Astrocyte of the spinal cord (primary cell): ENCODE measurements at regions not wholly inside any gene's neighbourhood (a gene's known extent, or its start where the extent isn't known, plus 50 kb on each side); places are given as distances from the start of the nearest gene placed in this dataset.
"Not testable (repeated sequence)": the region's sequence is repeated elsewhere in the genome, so short reads cannot be mapped to it uniquely, and the experiment has no call there.

Experiments
- DNase-seq: peaks from one replicate; pipeline ENCODE4 v3.0.0; 2011; ENCODE audit warnings: low read depth, low spot score
- H3K4me3 ChIP-seq: 2 replicates; pipeline ENCODE4 v1.5.1; 2011; ENCODE audit warnings: low read depth, mild to moderate bottlenecking, low read length, moderate library complexity
- CTCF ChIP-seq: IDR thresholded peaks from 2 replicates; pipeline ENCODE4 v1.5.1; 2012; ENCODE audit warnings: low read depth, mild to moderate bottlenecking, low read length, inconsistent platforms
- in situ Hi-C: cut with HindIII; loops from 2 replicates; pipeline ENCODE4 v1.10.0; 2017; ENCODE audit warnings: low sequenced_read_pairs

DNA sequence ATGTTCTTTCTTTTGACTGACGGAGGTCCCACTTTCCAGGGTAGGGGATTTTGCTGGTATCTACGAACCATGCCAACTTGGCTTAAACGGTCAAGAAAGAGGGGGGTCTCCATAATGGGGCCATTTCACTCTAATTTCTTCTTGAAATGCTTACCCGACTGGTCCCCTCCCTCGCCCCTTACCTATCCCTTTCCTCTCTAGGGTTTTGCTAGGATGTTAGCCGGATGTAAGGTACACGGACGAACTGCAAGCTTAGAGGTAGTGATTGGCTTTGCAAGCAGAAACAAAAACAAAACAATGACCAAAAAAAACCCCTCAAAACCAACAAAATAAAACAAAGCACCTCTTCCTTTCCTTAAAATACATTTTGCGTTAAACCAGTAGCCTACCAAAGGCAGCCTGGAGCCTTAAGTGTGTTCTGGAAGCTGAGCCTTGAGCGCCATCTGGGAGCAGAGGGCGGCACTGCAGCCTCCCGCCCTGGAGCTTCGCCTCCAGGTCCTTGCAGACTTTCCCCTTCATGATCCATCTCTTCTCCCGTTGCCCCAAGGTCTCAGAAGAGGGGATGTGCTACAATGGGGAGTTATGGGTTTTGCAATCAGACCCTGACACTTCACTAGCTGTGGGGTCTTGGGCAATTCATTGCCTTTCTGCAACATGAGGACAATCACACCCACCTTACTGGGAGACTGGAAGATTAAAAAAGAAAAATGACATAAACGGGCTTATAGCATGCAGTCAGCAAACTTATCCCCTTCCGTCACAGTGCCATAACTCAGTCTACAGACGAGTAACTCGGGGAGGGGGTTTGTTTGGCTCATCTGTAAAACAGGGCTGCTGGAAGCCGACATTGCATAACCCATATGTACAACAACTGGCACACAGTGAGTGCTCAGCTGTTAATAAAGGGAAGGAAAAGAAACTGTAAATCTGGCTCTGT, 125.9 kb upstream of the RRN3 start:
- TF ChIP-seq CTCF: peak; percentile 78
- H3K4me3 ChIP-seq, in situ Hi-C loops: not testable (repeated sequence)
- peak; percentile 17 for DNase-seq

DNA sequence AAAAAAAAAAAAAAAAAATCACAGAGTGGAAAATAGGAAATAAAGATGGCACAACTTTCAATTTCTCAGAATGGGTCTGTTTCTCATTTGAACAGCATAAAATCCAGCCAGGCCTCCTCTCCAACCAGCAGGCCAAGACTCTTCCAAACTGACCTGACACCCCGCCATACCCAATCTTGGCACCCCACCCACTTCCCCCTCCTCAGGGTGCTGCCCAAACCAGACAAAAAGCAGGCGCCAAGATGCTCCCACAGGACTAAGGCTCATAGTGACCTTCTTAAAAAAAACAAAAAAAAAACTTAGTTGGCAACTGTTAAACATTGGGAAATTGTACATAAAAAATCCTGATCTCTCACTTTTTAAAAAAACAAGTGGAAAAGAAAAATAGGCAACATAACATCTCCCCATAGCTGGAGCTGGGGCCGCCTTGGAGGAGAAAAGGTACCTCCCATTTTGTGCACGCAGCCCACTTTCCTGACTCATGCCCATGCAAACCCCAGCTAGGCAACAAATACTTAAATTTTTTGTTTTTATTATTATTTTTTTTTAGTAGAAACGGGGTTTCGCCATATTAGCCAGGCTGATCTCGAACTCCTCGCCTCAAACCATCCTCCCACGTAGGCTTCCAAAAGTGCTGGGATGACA, 124.9 kb upstream of the RRN3 start:
- DNase-seq, H3K4me3 ChIP-seq, in situ Hi-C loops: not testable (repeated sequence)

DNA sequence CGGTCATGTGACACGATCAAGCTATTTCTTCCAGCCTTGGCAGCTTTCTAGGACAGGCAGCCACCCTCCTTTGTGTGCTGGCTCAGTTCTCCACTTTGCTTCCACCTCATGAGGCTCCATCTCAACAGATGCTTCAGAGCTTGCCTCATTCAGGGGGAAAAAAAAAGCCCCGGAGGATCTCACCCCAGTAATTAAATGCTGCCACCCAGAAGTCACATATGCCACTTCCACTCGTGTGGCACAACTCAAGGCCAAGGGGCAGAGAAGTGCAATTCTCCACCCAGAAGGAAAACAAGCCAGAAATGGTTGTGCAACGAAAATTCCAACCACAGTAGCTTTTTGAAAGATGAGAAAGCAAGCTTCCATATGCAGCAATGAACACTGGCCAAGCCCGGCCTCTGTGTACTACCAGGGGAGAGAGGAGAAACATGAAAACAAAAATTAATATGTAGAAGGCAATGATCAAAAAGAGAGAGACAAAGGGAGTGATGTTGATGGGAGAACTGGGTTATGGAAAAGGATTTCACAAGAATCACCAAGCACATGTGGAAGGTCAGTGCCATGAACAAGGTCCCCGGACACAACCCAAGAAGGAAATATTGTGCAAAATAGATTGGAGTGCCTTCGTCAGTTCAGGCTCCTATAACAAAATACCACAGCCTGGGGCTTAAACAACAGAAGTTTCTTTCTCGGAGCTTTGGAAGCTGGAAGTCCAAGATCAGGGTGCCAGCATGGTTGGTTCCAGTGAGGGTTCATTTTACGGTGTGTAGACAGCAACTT, 113.3 kb upstream of the RRN3 start:
- H3K4me3 ChIP-seq, in situ Hi-C loops, DNase-seq: not testable (repeated sequence)

- in situ Hi-C loops, DNase-seq, H3K4me3 ChIP-seq: not testable (repeated sequence)
Observed at GRCh38 chr16:15206439-15206838, 112.4 kb upstream of the RRN3 start.

DNA sequence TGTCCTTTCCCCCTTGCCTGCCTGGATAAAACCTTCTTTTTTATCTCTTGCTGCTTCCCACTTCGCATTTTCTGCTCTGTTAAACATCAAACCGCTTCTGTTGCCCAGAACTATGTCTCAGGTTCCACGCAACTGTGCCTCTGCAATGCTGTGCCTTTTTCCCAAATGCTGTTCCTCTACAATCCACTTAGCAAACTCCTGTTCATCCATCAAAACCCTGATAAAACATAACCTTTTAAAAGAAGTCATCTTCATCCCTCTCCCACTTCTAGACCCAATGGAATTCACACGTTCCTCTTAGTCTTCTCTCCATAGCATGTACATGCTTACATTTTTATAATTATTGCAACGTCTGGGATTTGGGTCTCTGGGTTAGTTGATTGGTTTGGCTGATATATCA, 111.9 kb upstream of the RRN3 start:
- H3K4me3 ChIP-seq, in situ Hi-C loops, DNase-seq: not testable (repeated sequence)

DNA sequence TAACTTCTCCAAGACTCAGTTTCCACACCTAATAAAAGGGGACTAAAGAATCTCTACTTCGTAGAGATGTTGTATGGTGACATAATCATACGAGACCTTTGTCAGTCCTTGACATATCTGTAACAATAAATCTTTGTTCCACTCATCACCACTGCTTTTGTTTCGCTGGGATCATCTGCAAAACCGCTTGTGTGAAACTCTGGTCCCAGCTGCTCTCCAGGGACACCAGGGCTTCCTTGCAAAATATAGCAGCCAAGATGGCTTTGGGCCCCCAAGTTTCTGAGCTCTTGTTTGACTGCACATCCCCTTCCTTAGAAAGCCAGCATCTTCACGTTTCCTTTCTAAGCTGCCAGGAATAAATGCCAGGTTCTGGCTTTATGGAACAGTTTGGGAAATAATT, 110.5 kb upstream of the RRN3 start:
- in situ Hi-C loops, DNase-seq, H3K4me3 ChIP-seq: not testable (repeated sequence)

GRCh38 chr16:15192813-15193212, 98.7 kb upstream of the RRN3 start:
- H3K4me3 ChIP-seq, DNase-seq, in situ Hi-C loops: not testable (repeated sequence)

DNA sequence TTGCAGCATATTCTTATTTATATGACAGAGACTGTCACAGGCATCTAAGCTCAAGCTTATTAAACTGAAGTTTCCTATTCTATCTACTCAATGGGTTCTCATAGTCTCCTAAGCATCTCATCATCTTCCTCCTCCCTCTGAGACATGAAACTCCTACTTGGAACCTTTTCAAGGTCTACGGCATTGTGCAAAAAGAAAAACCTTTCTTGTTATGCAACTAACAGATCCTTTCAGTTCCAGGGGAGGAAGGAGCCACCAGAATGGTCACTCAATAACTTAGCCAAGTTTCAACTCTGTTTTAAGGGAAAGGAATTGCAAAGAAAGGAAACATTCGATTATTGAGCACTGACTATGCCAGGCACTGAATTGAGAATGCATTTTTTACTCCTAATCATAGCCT, 98.1 kb upstream of the RRN3 start:
- in situ Hi-C loops, DNase-seq, H3K4me3 ChIP-seq: not testable (repeated sequence)

GRCh38 chr16:15189478-15189877, 95.4 kb upstream of the RRN3 start:
- DNase-seq, H3K4me3 ChIP-seq, in situ Hi-C loops: not testable (repeated sequence)
